Tibial nerve (tissue), 4 donors: ENCODE measurements at regions not wholly inside any gene's neighbourhood (a gene's known extent, or its start where the extent isn't known, plus 50 kb on each side); places are given as distances from the start of the nearest gene placed in this dataset.

ENCODE experiments used
- EP300 ChIP-seq, 2 donors: sonication (generic); formaldehyde crosslinking; IDR thresholded peaks; one replicate each; pipeline ENCODE4 v1.6.1; 2017; ENCODE audit warnings: antibody characterized with exemption in 2 of 2, mild to moderate bottlenecking in 1 of 2
- POLR2A ChIP-seq, 2 donors: fragments of 450-650 bp; IDR thresholded peaks; one replicate each; pipeline ENCODE4 v1.6.1; 2017; ENCODE audit warnings: antibody characterized with exemption in 2 of 2, mild to moderate bottlenecking in 2 of 2, moderate library complexity in 2 of 2
- TF ChIP-seq, protein P1 (sequence below), 5 experiments: fragments of 200-600 bp in 3 of 5; fragments of 450-650 bp in 2 of 5; sonication (generic) in 3 of 5; IDR thresholded peaks; one replicate each; pipeline ENCODE4 v1.5.1; 2016 to 2019; ENCODE audit warnings: antibody characterized with exemption in 5 of 5, mild to moderate bottlenecking in 3 of 5, moderate library complexity in 2 of 5

DNA sequence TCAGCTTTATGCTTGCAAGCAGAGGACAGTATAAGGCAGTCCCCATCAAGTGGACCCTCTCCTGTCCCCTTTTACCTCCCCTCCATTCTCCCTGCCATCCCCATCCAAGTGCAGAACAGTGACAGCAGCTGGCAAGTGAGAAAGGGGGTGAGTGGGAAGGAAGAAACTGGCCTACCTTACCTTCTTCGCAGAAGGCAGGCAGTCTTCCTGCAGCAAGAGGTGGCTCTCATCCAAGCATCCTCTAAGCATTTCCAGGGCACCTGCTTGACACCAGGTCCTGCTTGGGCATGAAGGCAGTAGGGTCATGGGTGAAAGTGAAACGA is 77.3 kb upstream of the SH3PXD2B start:
- TF ChIP-seq, protein P1, sequence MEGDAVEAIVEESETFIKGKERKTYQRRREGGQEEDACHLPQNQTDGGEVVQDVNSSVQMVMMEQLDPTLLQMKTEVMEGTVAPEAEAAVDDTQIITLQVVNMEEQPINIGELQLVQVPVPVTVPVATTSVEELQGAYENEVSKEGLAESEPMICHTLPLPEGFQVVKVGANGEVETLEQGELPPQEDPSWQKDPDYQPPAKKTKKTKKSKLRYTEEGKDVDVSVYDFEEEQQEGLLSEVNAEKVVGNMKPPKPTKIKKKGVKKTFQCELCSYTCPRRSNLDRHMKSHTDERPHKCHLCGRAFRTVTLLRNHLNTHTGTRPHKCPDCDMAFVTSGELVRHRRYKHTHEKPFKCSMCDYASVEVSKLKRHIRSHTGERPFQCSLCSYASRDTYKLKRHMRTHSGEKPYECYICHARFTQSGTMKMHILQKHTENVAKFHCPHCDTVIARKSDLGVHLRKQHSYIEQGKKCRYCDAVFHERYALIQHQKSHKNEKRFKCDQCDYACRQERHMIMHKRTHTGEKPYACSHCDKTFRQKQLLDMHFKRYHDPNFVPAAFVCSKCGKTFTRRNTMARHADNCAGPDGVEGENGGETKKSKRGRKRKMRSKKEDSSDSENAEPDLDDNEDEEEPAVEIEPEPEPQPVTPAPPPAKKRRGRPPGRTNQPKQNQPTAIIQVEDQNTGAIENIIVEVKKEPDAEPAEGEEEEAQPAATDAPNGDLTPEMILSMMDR (IDR thresholded peaks at IDR 0.05), result no peak
- TF ChIP-seq EP300 (IDR thresholded peaks at IDR 0.05) (no peak), POLR2A (IDR thresholded peaks at IDR 0.05) (no peak)
